ENCODE measurements at regions not wholly inside any gene's neighbourhood (a gene's known extent, or its start where the extent isn't known, plus 50 kb on each side); places are given as distances from the start of the nearest gene placed in this dataset.
"Not testable (repeated sequence)": the region's sequence is repeated elsewhere in the genome, so short reads cannot be mapped to it uniquely, and the experiment has no call there.

DNA sequence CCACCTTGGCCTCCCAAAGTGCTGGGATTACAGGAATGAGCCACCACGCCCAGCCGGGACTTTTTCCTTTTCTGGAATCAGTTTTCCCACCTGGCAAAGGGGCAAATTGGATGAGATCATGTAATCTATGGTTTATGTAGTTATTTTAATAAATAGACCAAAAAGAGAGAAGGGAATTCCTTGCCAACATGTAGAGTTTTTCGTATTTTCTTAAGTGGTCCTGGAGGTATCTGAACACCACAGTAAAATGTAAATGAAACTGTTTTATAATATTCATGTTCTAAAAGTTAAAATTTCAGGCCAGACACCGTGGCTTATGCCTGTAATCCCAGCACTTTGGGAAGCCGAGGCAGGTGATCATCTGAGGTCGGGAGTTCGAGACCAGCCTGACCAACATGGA is 185.1 kb upstream of the ZNF217 start:
- BruUV-seq (replicated peaks) = no TSS peak
- peaks cover 9% of the 10 kb centered on the region for H3K36me3 Mint-ChIP-seq (ENCODE audit: insufficient read depth, unreplicated experiment)
- H3K9me3 Mint-ChIP-seq (ENCODE audit: low read depth, unreplicated experiment) = peaks cover 5% of the 10 kb centered on the region
- CTCF ChIA-PET = interaction anchor here (1.2 kb wide), 1 partner anchor 16 kb away, joined by 3 read pairs; no protein-coding TSS in a partner anchor
- TF ChIP-seq, protein P1, sequence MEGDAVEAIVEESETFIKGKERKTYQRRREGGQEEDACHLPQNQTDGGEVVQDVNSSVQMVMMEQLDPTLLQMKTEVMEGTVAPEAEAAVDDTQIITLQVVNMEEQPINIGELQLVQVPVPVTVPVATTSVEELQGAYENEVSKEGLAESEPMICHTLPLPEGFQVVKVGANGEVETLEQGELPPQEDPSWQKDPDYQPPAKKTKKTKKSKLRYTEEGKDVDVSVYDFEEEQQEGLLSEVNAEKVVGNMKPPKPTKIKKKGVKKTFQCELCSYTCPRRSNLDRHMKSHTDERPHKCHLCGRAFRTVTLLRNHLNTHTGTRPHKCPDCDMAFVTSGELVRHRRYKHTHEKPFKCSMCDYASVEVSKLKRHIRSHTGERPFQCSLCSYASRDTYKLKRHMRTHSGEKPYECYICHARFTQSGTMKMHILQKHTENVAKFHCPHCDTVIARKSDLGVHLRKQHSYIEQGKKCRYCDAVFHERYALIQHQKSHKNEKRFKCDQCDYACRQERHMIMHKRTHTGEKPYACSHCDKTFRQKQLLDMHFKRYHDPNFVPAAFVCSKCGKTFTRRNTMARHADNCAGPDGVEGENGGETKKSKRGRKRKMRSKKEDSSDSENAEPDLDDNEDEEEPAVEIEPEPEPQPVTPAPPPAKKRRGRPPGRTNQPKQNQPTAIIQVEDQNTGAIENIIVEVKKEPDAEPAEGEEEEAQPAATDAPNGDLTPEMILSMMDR (IDR thresholded peaks at IDR 0.05; ENCODE audit: unreplicated experiment) = no peak
- DNase-seq = no peak
- no peaks in the 10 kb centered on the region for H3K27me3 Mint-ChIP-seq (ENCODE audit: unreplicated experiment)
- no peak overlapping the region for H3K4me3 Mint-ChIP-seq (ENCODE audit: low read depth, unreplicated experiment)
- no peak overlapping the region for H3K27ac Mint-ChIP-seq (ENCODE audit: unreplicated experiment)
- intact Hi-C loops (cut with micrococcal nuclease; ENCODE audit: unreplicated experiment) = no loop called here
- H3K4me1 Mint-ChIP-seq (ENCODE audit: low read depth, unreplicated experiment) = peaks cover 14% of the 10 kb centered on the region

DNA sequence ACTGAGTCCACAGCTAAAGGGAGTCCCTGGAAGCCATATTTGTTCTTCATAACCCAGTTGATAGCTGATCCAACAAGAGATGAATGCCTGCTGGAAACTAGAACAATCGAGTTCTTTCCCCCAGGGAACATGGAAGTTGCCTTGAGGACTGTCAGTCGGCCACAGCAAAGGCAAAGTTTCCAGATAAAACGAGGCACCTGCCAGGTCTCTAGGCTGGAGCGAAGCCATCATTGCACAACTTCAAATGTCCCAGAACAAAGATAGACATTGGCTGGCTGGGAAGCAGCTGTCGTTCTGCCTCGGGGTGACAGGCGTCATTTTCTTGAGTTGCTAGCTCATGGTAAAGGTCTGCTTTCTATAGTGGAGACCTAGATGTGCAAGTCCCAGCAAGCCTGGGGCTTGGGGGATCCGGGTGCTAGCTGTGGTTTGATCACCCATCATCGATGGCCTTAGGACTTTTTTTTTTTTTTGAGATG is 184.4 kb upstream of the ZNF217 start:
- Mint-ChIP-seq H3K4me3 (ENCODE audit: low read depth, unreplicated experiment) (no peak overlapping the region), H3K27me3 (ENCODE audit: unreplicated experiment) (no peaks in the 10 kb centered on the region), H3K36me3 (ENCODE audit: insufficient read depth, unreplicated experiment) (peaks cover 9% of the 10 kb centered on the region), H3K4me1 (ENCODE audit: low read depth, unreplicated experiment) (peaks cover 21% of the 10 kb centered on the region), H3K9me3 (ENCODE audit: low read depth, unreplicated experiment) (peaks cover 5% of the 10 kb centered on the region), H3K27ac (ENCODE audit: unreplicated experiment) (no peak overlapping the region)
- intact Hi-C loops (cut with micrococcal nuclease; ENCODE audit: unreplicated experiment) = no loop called here
- CTCF ChIA-PET = interaction anchor here (0.6 kb wide), 1 partner anchor 96 kb away, joined by 6 read pairs; no protein-coding TSS in a partner anchor
- no TSS peak for BruUV-seq (replicated peaks)
- no peak for DNase-seq
- TF ChIP-seq, protein P1 (IDR thresholded peaks at IDR 0.05; ENCODE audit: unreplicated experiment) = no peak

DNA sequence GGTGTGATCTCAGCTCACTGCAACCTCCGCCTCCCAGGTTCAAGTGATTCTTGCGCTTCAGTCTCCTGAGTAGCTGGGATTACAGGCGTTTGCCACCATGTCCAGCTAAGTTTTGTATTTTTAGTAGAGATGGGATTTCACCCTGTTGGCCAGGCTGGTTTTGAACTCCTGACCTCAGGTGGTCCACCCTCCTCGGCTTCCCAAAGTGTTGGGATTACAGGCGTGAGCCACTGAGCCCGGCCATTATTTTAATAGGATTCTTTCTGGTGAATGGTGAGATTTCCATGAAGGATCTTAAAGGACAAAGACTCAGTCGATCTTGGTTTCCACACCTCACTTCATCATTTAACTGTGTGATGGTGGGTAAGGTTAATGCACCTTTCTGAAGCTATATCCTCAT is 183.8 kb upstream of the ZNF217 start:
- H3K36me3 Mint-ChIP-seq (ENCODE audit: insufficient read depth, unreplicated experiment); H3K4me3 Mint-ChIP-seq (ENCODE audit: low read depth, unreplicated experiment); intact Hi-C loops (cut with micrococcal nuclease; ENCODE audit: unreplicated experiment); H3K27me3 Mint-ChIP-seq (ENCODE audit: unreplicated experiment); DNase-seq; H3K27ac Mint-ChIP-seq (ENCODE audit: unreplicated experiment); BruUV-seq (replicated peaks); H3K9me3 Mint-ChIP-seq (ENCODE audit: low read depth, unreplicated experiment): not testable (repeated sequence)
- CTCF ChIA-PET = interaction anchor here (0.6 kb wide), 1 partner anchor 95 kb away, joined by 6 read pairs; no protein-coding TSS in a partner anchor
- H3K4me1 Mint-ChIP-seq (ENCODE audit: low read depth, unreplicated experiment) = peaks cover 27% of the 10 kb centered on the region

DNA sequence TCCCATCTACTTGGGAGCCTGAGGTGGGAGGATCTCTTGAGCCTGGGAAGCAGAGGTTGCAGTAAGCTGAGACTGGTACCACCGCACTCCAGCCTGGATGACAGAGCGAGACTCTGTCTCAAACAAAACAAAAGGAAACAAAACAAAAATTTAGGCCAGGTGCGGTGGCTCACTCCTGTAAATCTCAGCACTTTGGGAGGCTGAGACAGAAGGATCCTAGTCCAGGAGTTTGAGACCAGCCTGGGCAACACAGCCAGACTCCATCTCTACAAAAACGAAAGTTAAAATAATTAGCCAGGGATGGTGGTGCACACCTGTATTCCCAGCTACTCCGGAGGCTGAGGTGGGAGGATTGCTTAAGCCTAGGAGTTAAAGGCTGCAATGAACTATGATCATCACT is 183.2 kb upstream of the ZNF217 start:
- Mint-ChIP-seq H3K4me1 (ENCODE audit: low read depth, unreplicated experiment) (peaks cover 32% of the 10 kb centered on the region), H3K4me3 (ENCODE audit: low read depth, unreplicated experiment) (no peak overlapping the region), H3K9me3 (ENCODE audit: low read depth, unreplicated experiment) (peaks cover 5% of the 10 kb centered on the region), H3K27ac (ENCODE audit: unreplicated experiment) (no peak overlapping the region), H3K36me3 (ENCODE audit: insufficient read depth, unreplicated experiment) (peaks cover 9% of the 10 kb centered on the region), H3K27me3 (ENCODE audit: unreplicated experiment) (no peaks in the 10 kb centered on the region)
- BruUV-seq (replicated peaks) = no TSS peak
- DNase-seq = no peak
- CTCF ChIA-PET = no interaction called here
- TF ChIP-seq, protein P1 (IDR thresholded peaks at IDR 0.05; ENCODE audit: unreplicated experiment) = no peak
- intact Hi-C loops (cut with micrococcal nuclease; ENCODE audit: unreplicated experiment) = no loop called here

DNA sequence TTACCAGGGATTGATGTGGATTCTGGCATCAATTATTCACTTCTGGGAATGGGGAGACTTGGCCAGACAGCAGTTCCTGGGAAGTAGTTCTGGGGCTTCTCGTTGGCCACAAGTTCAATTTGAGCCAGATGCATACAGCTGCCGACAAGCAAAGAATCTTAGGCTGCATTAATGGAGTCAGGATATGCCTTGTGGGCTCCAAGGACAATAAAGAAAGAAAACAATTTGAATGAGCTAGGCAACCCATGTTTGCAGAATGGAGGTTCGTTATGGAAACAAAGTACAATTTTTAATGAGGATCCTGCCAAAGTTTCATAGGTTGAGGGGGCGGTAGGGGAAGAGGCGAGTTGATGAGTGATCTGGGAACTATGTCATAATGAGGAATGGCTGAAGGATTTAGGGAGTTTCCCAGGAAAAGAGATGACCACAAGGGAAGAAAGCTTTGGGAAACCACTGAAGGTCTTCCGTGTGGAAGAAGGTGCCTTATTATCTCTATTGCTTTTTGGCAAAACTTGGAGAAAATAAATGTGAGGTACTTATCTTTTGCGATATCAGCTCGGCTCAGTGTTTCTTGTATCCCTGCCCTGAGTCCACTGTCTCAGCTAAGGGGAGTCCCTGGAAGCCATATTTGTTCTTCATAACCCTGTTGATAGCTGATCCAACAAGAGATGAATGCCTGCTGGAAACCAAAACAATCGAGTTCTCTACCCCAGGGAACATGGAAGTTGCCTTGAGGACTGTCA is 181.0 kb upstream of the ZNF217 start:
- Mint-ChIP-seq H3K4me1 (ENCODE audit: low read depth, unreplicated experiment) (peaks cover 34% of the 10 kb centered on the region), H3K27me3 (ENCODE audit: unreplicated experiment) (no peaks in the 10 kb centered on the region), H3K4me3 (ENCODE audit: low read depth, unreplicated experiment) (no peak overlapping the region), H3K9me3 (ENCODE audit: low read depth, unreplicated experiment) (peaks cover 5% of the 10 kb centered on the region), H3K36me3 (ENCODE audit: insufficient read depth, unreplicated experiment) (peaks cover 6% of the 10 kb centered on the region), H3K27ac (ENCODE audit: unreplicated experiment) (peak overlapping the region; percentile 71)
- no peak for DNase-seq
- intact Hi-C loops (cut with micrococcal nuclease; ENCODE audit: unreplicated experiment) = no loop called here
- BruUV-seq (replicated peaks) = no TSS peak
- TF ChIP-seq, protein P1 (IDR thresholded peaks at IDR 0.05; ENCODE audit: unreplicated experiment) = no peak
- CTCF ChIA-PET = interaction anchor here (0.6 to 1.6 kb wide), 2 partner anchors 8 to 378 kb away, joined by 3 read pairs; no protein-coding TSS in a partner anchor

Measured in Calu3 (cell line).